ENCODE measurements at regions not wholly inside any gene's neighbourhood (a gene's known extent, or its start where the extent isn't known, plus 50 kb on each side); places are given as distances from the start of the nearest gene placed in this dataset.

- DNase-seq, result peak; percentile 97
Measured at GRCh38 chr9:16202914-16203728, 650.3 kb downstream of the CCDC171 start.

- no peak for DNase-seq
Measured at GRCh38 chr9:16203729-16204573, 651.1 kb downstream of the CCDC171 start.

GRCh38 chr9:16205455-16205854 lies 652.6 kb downstream of the CCDC171 start:
- DNase-seq, result no peak

GRCh38 chr9:16206518-16206917 lies 653.7 kb downstream of the CCDC171 start:
- DNase-seq, result peak; percentile 48

GRCh38 chr9:16207161-16207560 lies 654.3 kb downstream of the CCDC171 start:
- DNase-seq, result peak; percentile 71

- DNase-seq, result no peak
Measured at GRCh38 chr9:16210440-16210839, 657.6 kb downstream of the CCDC171 start.

GRCh38 chr9:16211946-16212345 lies 658.5 kb downstream of the BNC2 start:
- no peak for DNase-seq

GRCh38 chr9:16213781-16214515 lies 656.5 kb downstream of the BNC2 start:
- peak; percentile 90 for DNase-seq

GRCh38 chr9:16214677-16215352 lies 655.7 kb downstream of the BNC2 start:
- DNase-seq, result no peak

- no peak for DNase-seq
Measured at GRCh38 chr9:16215353-16215680, 655.2 kb downstream of the BNC2 start.

GRCh38 chr9:16217943-16218701 lies 652.3 kb downstream of the BNC2 start:
- peak; percentile 38 for DNase-seq

- DNase-seq, result no peak
Measured at GRCh38 chr9:16221366-16221765, 649.1 kb downstream of the BNC2 start.

GRCh38 chr9:16221822-16222547 lies 648.5 kb downstream of the BNC2 start:
- DNase-seq, result peak; percentile 67

- no peak for DNase-seq
Measured at GRCh38 chr9:16223074-16223871, 647.2 kb downstream of the BNC2 start.

- no peak for DNase-seq
Measured at GRCh38 chr9:16230731-16231130, 639.7 kb downstream of the BNC2 start.

- peak; percentile 93 for DNase-seq
Measured at GRCh38 chr9:16236311-16236710, 634.2 kb downstream of the BNC2 start.

- DNase-seq, result peak; percentile 90
Measured at GRCh38 chr9:16236882-16237281, 633.6 kb downstream of the BNC2 start.

GRCh38 chr9:16238623-16239138 lies 631.8 kb downstream of the BNC2 start:
- peak; percentile 29 for DNase-seq

GRCh38 chr9:16241231-16241630 lies 629.2 kb downstream of the BNC2 start:
- DNase-seq, result peak; percentile 39

GRCh38 chr9:16243798-16244197 lies 626.7 kb downstream of the BNC2 start:
- no peak for DNase-seq

Data from fibroblast of skin of abdomen (primary cell).